Neural cell (in vitro differentiated cells): ENCODE measurements at regions not wholly inside any gene's neighbourhood (a gene's known extent, or its start where the extent isn't known, plus 50 kb on each side); places are given as distances from the start of the nearest gene placed in this dataset.
A peak's percentile ranks its signal among the peaks of the same experiment; 100 is the strongest.
"Not testable (repeated sequence)": the region's sequence is repeated elsewhere in the genome, so short reads cannot be mapped to it uniquely, and the experiment has no call there.

Experiments used
- H2AFZ ChIP-seq: fragments of 200-600, 300-800 bp; sonication (generic), shearing (Covaris generic); 2 replicates; pipeline ENCODE4 v1.6.0; 2014; ENCODE audit warnings: low read depth, mild to moderate bottlenecking, antibody characterized with exemption, low read length, moderate library complexity
- H3F3A ChIP-seq: fragments of 200-600 bp; shearing (Covaris generic); 2 replicates; pipeline ENCODE4 v1.6.1; 2016; ENCODE audit warnings: mild to moderate bottlenecking, moderate library complexity, mixed read lengths, antibody characterized with exemption, low read length; ENCODE audit not compliant: insufficient read depth, poor library complexity, severe bottlenecking
- H3K27ac ChIP-seq: fragments of 200-600, 300-800 bp; sonication (generic), shearing (Covaris generic); 2 replicates; pipeline ENCODE4 v1.5.1; 2014; ENCODE audit warnings: mild to moderate bottlenecking, low read length, moderate library complexity
- H3K27me3 ChIP-seq: fragments of 300-800, 200-600 bp; sonication (generic), shearing (Covaris generic); 2 replicates; pipeline ENCODE4 v1.6.0; 2014; ENCODE audit warnings: mild to moderate bottlenecking, low read depth, low read length, moderate library complexity; ENCODE audit not compliant: insufficient read depth
- H3K36me3 ChIP-seq: fragments of 300-800, 200-600 bp; sonication (generic), shearing (Covaris generic); 2 replicates; pipeline ENCODE4 v1.5.1; 2014; ENCODE audit warnings: mild to moderate bottlenecking, antibody characterized with exemption, low read length, moderate library complexity; ENCODE audit not compliant: insufficient read depth
- H3K4me2 ChIP-seq: fragments of 300-800, 200-600 bp; sonication (generic), shearing (Covaris generic); 2 replicates; pipeline ENCODE4 v1.6.0; 2014; ENCODE audit warnings: mild to moderate bottlenecking, low read length
- H3K4me3 ChIP-seq: fragments of 300-800, 200-600 bp; sonication (generic), shearing (Covaris generic); 2 replicates; pipeline ENCODE4 v1.5.1; 2014; ENCODE audit warnings: mild to moderate bottlenecking, low read length, moderate library complexity
- H3K79me2 ChIP-seq: fragments of 200-600 bp; shearing (Covaris generic); replicated peaks from 2 replicates; pipeline ENCODE4 v1.6.0; 2014; ENCODE audit warnings: mild to moderate bottlenecking, low read length, moderate library complexity; ENCODE audit not compliant: insufficient read depth
- H3K9ac ChIP-seq: fragments of 300-800, 200-600 bp; sonication (generic), shearing (Covaris generic); 2 replicates; pipeline ENCODE4 v1.6.1; 2016; ENCODE audit warnings: mild to moderate bottlenecking, low read length, mixed read lengths
- H3K9me2 ChIP-seq: fragments of 200-600 bp; shearing (Covaris generic); 2 replicates; pipeline ENCODE4 v1.6.1; 2016; ENCODE audit warnings: mild to moderate bottlenecking, low read length, mixed read lengths; ENCODE audit not compliant: insufficient read depth
- H3K9me3 ChIP-seq: fragments of 200-600, 300-800 bp; sonication (generic), shearing (Covaris generic); 2 replicates; pipeline ENCODE4 v1.6.1; 2016; ENCODE audit warnings: mild to moderate bottlenecking, mixed run types, low read length, moderate library complexity, mixed read lengths
- H4K20me1 ChIP-seq: fragments of 200-600 bp; shearing (Covaris generic); 2 replicates; pipeline ENCODE4 v1.6.1; 2016; ENCODE audit warnings: mild to moderate bottlenecking, mixed run types; ENCODE audit not compliant: insufficient read depth
- CTCF ChIP-seq: fragments of 450-650 bp; IDR thresholded peaks from 2 replicates; pipeline ENCODE4 v1.5.1; 2014; ENCODE audit warnings: antibody characterized with exemption, mild to moderate bottlenecking, moderate library complexity; ENCODE audit not compliant: poor library complexity, severe bottlenecking
- EP300 ChIP-seq: fragments of 450-650 bp; conservative IDR thresholded peaks from 2 replicates; pipeline ENCODE4 v1.6.1; 2014; ENCODE audit warnings: antibody characterized with exemption, mild to moderate bottlenecking, moderate library complexity; ENCODE audit not compliant: poor library complexity, severe bottlenecking
- EZH2 ChIP-seq: fragments of 200-600, 300-800 bp; shearing (Covaris generic), sonication (generic); IDR thresholded peaks from 2 replicates; pipeline ENCODE4 v1.6.1; 2014; ENCODE audit warnings: antibody characterized with exemption, low read length, borderline replicate concordance, mild to moderate bottlenecking; ENCODE audit not compliant: insufficient read depth, poor library complexity, severe bottlenecking
- MXI1 ChIP-seq: fragments of 450-650 bp; conservative IDR thresholded peaks from 2 replicates; pipeline ENCODE4 v1.6.1; 2014; ENCODE audit warnings: antibody characterized with exemption, mild to moderate bottlenecking; ENCODE audit not compliant: poor library complexity, severe bottlenecking
- POLR2AphosphoS5 ChIP-seq: IDR thresholded peaks from 2 replicates; pipeline ENCODE4 v1.6.1; 2012
- RAD21 ChIP-seq: fragments of 450-650 bp; conservative IDR thresholded peaks from 2 replicates; pipeline ENCODE4 v1.6.1; 2014; ENCODE audit warnings: antibody characterized with exemption, mild to moderate bottlenecking, moderate library complexity
- REST ChIP-seq: IDR thresholded peaks from 2 replicates; pipeline ENCODE4 v1.6.1; 2012; ENCODE audit warnings: borderline replicate concordance
- SMC3 ChIP-seq: fragments of 450-650 bp; conservative IDR thresholded peaks from 2 replicates; pipeline ENCODE4 v1.6.1; 2014; ENCODE audit warnings: antibody characterized with exemption, mild to moderate bottlenecking, moderate library complexity; ENCODE audit not compliant: poor library complexity
- TAF1 ChIP-seq: IDR thresholded peaks from 2 replicates; pipeline ENCODE4 v1.6.1; 2012; ENCODE audit warnings: low read depth

- no peak overlapping the region for H3K27ac ChIP-seq
- H3F3A ChIP-seq = no peaks in the 10 kb centered on the region
- H3K4me3 ChIP-seq = no peak overlapping the region
- no peaks in the 10 kb centered on the region for H3K36me3 ChIP-seq
- H3K9ac ChIP-seq = no peak overlapping the region
- no peaks in the 10 kb centered on the region for H3K9me2 ChIP-seq
- no peaks in the 10 kb centered on the region for H3K9me3 ChIP-seq
- no peak overlapping the region for H2AFZ ChIP-seq
- no peaks in the 10 kb centered on the region for H4K20me1 ChIP-seq
- H3K4me2 ChIP-seq = no peak overlapping the region
- H3K79me2 ChIP-seq = no peaks in the 10 kb centered on the region
- no peak for TF ChIP-seq POLR2AphosphoS5
- TF ChIP-seq RAD21 = no peak
- TF ChIP-seq MXI1 = no peak
- TF ChIP-seq TAF1 = no peak
- no peak for TF ChIP-seq EZH2
- TF ChIP-seq SMC3 = no peak
- H3K27me3 ChIP-seq = no peaks in the 10 kb centered on the region
These were observed 956.1 kb upstream of the PCDH20 start for GRCh38 chr13:62371737-62372136.

GRCh38 chr13:62367971-62368370 is 952.3 kb upstream of the PCDH20 start:
- not testable (repeated sequence) for H3K9ac ChIP-seq, H3K27ac ChIP-seq, H3K4me3 ChIP-seq, H3K36me3 ChIP-seq, H3F3A ChIP-seq, H3K79me2 ChIP-seq, H3K4me2 ChIP-seq, H2AFZ ChIP-seq, H3K9me3 ChIP-seq, H3K9me2 ChIP-seq, H4K20me1 ChIP-seq, H3K27me3 ChIP-seq

GRCh38 chr13:62360609-62361008 is 945.0 kb upstream of the PCDH20 start:
- no peaks in the 10 kb centered on the region for H4K20me1 ChIP-seq
- no peak overlapping the region for H3K27ac ChIP-seq
- H3K79me2 ChIP-seq = no peaks in the 10 kb centered on the region
- no peaks in the 10 kb centered on the region for H3K36me3 ChIP-seq
- H3K9ac ChIP-seq = no peak overlapping the region
- TF ChIP-seq POLR2AphosphoS5 = peak; percentile 13
- no peak for TF ChIP-seq SMC3
- no peak for TF ChIP-seq MXI1
- TF ChIP-seq EP300 = peak; percentile 19
- TF ChIP-seq TAF1 = no peak
- TF ChIP-seq RAD21 = no peak
- TF ChIP-seq EZH2 = no peak
- TF ChIP-seq CTCF = no peak
- TF ChIP-seq REST = no peak
- H2AFZ ChIP-seq = no peak overlapping the region
- peaks cover 5% of the 10 kb centered on the region for H3K9me3 ChIP-seq
- no peaks in the 10 kb centered on the region for H3F3A ChIP-seq
- no peak overlapping the region for H3K4me2 ChIP-seq
- H3K9me2 ChIP-seq = no peaks in the 10 kb centered on the region
- no peaks in the 10 kb centered on the region for H3K27me3 ChIP-seq
- H3K4me3 ChIP-seq = no peak overlapping the region
